ENCODE measurements at regions not wholly inside any gene's neighbourhood (a gene's known extent, or its start where the extent isn't known, plus 50 kb on each side); places are given as distances from the start of the nearest gene placed in this dataset.
"Not testable (repeated sequence)": the region's sequence is repeated elsewhere in the genome, so short reads cannot be mapped to it uniquely, and the experiment has no call there.

- not testable (repeated sequence) for H3K4me1 ChIP-seq (ENCODE audit: control insufficient read depth, low read depth, low read length); H3K23ac ChIP-seq (ENCODE audit: low read length); H2AK5ac ChIP-seq (ENCODE audit: low read length); H3K27me3 ChIP-seq (ENCODE audit: insufficient read depth, low read length, poor library complexity); H2BK5ac ChIP-seq (ENCODE audit: low read length); H4K5ac ChIP-seq (ENCODE audit: low read length); H2BK15ac ChIP-seq (replicated peaks; ENCODE audit: low read depth); H3K4me3 ChIP-seq (ENCODE audit: low read length); H4K8ac ChIP-seq (ENCODE audit: low read depth, low read length); H3K79me2 ChIP-seq (ENCODE audit: control insufficient read depth, insufficient read depth, low read length); H3K36me3 ChIP-seq (ENCODE audit: control insufficient read depth, insufficient read depth, low read length); H3K4me2 ChIP-seq (ENCODE audit: low read length); DNase-seq; H3K56ac ChIP-seq (ENCODE audit: low read length); H2BK120ac ChIP-seq (ENCODE audit: low read depth, low read length); H3K18ac ChIP-seq (ENCODE audit: low read length); H3K4ac ChIP-seq (ENCODE audit: low read depth, low read length); H3K27ac ChIP-seq (ENCODE audit: low read depth, low read length); H3K79me1 ChIP-seq (ENCODE audit: low read length); H3K9ac ChIP-seq (ENCODE audit: low read length)
- WGBS (ENCODE audit: extremely low coverage, insufficient coverage, low lambda C conversion rate), result no CpG with 5 or more reads among the region's 14 CpGs
These were observed 205.5 kb downstream of the BANP start for GRCh38 chr16:88156640-88157283.

GRCh38 chr16:88157686-88158085 is 206.5 kb downstream of the BANP start:
- not testable (repeated sequence) for H3K27me3 ChIP-seq (ENCODE audit: insufficient read depth, low read length, poor library complexity); H3K27ac ChIP-seq (ENCODE audit: low read depth, low read length); H3K56ac ChIP-seq (ENCODE audit: low read length); H2BK15ac ChIP-seq (replicated peaks; ENCODE audit: low read depth); H3K4me1 ChIP-seq (ENCODE audit: control insufficient read depth, low read depth, low read length); DNase-seq; H2BK120ac ChIP-seq (ENCODE audit: low read depth, low read length); H3K79me1 ChIP-seq (ENCODE audit: low read length); H3K4ac ChIP-seq (ENCODE audit: low read depth, low read length); H3K36me3 ChIP-seq (ENCODE audit: control insufficient read depth, insufficient read depth, low read length); H3K4me3 ChIP-seq (ENCODE audit: low read length); H2BK5ac ChIP-seq (ENCODE audit: low read length); H3K23ac ChIP-seq (ENCODE audit: low read length); H3K4me2 ChIP-seq (ENCODE audit: low read length); H4K8ac ChIP-seq (ENCODE audit: low read depth, low read length); H3K9ac ChIP-seq (ENCODE audit: low read length); H3K79me2 ChIP-seq (ENCODE audit: control insufficient read depth, insufficient read depth, low read length); H3K18ac ChIP-seq (ENCODE audit: low read length); H4K5ac ChIP-seq (ENCODE audit: low read length); H2AK5ac ChIP-seq (ENCODE audit: low read length)
- WGBS (ENCODE audit: extremely low coverage, insufficient coverage, low lambda C conversion rate), result no CpG with 5 or more reads among the region's 12 CpGs

GRCh38 chr16:88158256-88159045 is 207.2 kb downstream of the BANP start:
- H3K79me2 ChIP-seq (ENCODE audit: control insufficient read depth, insufficient read depth, low read length); H3K4me1 ChIP-seq (ENCODE audit: control insufficient read depth, low read depth, low read length); H3K4me3 ChIP-seq (ENCODE audit: low read length); H3K36me3 ChIP-seq (ENCODE audit: control insufficient read depth, insufficient read depth, low read length); H3K79me1 ChIP-seq (ENCODE audit: low read length); H2AK5ac ChIP-seq (ENCODE audit: low read length); H2BK5ac ChIP-seq (ENCODE audit: low read length); H2BK120ac ChIP-seq (ENCODE audit: low read depth, low read length); H3K27me3 ChIP-seq (ENCODE audit: insufficient read depth, low read length, poor library complexity); H3K4ac ChIP-seq (ENCODE audit: low read depth, low read length); H2BK15ac ChIP-seq (replicated peaks; ENCODE audit: low read depth); DNase-seq; H3K18ac ChIP-seq (ENCODE audit: low read length); H3K27ac ChIP-seq (ENCODE audit: low read depth, low read length); H4K8ac ChIP-seq (ENCODE audit: low read depth, low read length); H3K4me2 ChIP-seq (ENCODE audit: low read length); H4K5ac ChIP-seq (ENCODE audit: low read length); H3K56ac ChIP-seq (ENCODE audit: low read length); H3K9ac ChIP-seq (ENCODE audit: low read length); H3K23ac ChIP-seq (ENCODE audit: low read length): not testable (repeated sequence)
- WGBS (ENCODE audit: extremely low coverage, insufficient coverage, low lambda C conversion rate), result no CpG with 5 or more reads among the region's 20 CpGs

GRCh38 chr16:88159046-88159896 is 208.0 kb downstream of the BANP start:
- not testable (repeated sequence) for H3K27me3 ChIP-seq (ENCODE audit: insufficient read depth, low read length, poor library complexity); H4K8ac ChIP-seq (ENCODE audit: low read depth, low read length); H2BK15ac ChIP-seq (replicated peaks; ENCODE audit: low read depth); H3K4me3 ChIP-seq (ENCODE audit: low read length); H3K9ac ChIP-seq (ENCODE audit: low read length); H3K18ac ChIP-seq (ENCODE audit: low read length); H3K27ac ChIP-seq (ENCODE audit: low read depth, low read length); H4K5ac ChIP-seq (ENCODE audit: low read length); H2BK120ac ChIP-seq (ENCODE audit: low read depth, low read length); H3K4me1 ChIP-seq (ENCODE audit: control insufficient read depth, low read depth, low read length); H3K4me2 ChIP-seq (ENCODE audit: low read length); H3K79me2 ChIP-seq (ENCODE audit: control insufficient read depth, insufficient read depth, low read length); H3K56ac ChIP-seq (ENCODE audit: low read length); H3K36me3 ChIP-seq (ENCODE audit: control insufficient read depth, insufficient read depth, low read length); H3K23ac ChIP-seq (ENCODE audit: low read length); H3K79me1 ChIP-seq (ENCODE audit: low read length); H3K4ac ChIP-seq (ENCODE audit: low read depth, low read length); DNase-seq; H2BK5ac ChIP-seq (ENCODE audit: low read length); H2AK5ac ChIP-seq (ENCODE audit: low read length)
- WGBS (ENCODE audit: extremely low coverage, insufficient coverage, low lambda C conversion rate), result no CpG with 5 or more reads among the region's 33 CpGs

GRCh38 chr16:88159897-88160335 is 208.7 kb downstream of the BANP start:
- not testable (repeated sequence) for H3K9ac ChIP-seq (ENCODE audit: low read length); H3K79me2 ChIP-seq (ENCODE audit: control insufficient read depth, insufficient read depth, low read length); H3K4me3 ChIP-seq (ENCODE audit: low read length); H3K56ac ChIP-seq (ENCODE audit: low read length); H2BK15ac ChIP-seq (replicated peaks; ENCODE audit: low read depth); H3K4me1 ChIP-seq (ENCODE audit: control insufficient read depth, low read depth, low read length); H3K23ac ChIP-seq (ENCODE audit: low read length); H3K4me2 ChIP-seq (ENCODE audit: low read length); H3K27me3 ChIP-seq (ENCODE audit: insufficient read depth, low read length, poor library complexity); H2BK5ac ChIP-seq (ENCODE audit: low read length); H3K18ac ChIP-seq (ENCODE audit: low read length); H3K27ac ChIP-seq (ENCODE audit: low read depth, low read length); H3K36me3 ChIP-seq (ENCODE audit: control insufficient read depth, insufficient read depth, low read length); H4K8ac ChIP-seq (ENCODE audit: low read depth, low read length); H3K79me1 ChIP-seq (ENCODE audit: low read length); H4K5ac ChIP-seq (ENCODE audit: low read length); DNase-seq; H3K4ac ChIP-seq (ENCODE audit: low read depth, low read length); H2BK120ac ChIP-seq (ENCODE audit: low read depth, low read length); H2AK5ac ChIP-seq (ENCODE audit: low read length)
- WGBS (ENCODE audit: extremely low coverage, insufficient coverage, low lambda C conversion rate), result no CpG with 5 or more reads among the region's 8 CpGs
